ENCODE measurements at regions not wholly inside any gene's neighbourhood (a gene's known extent, or its start where the extent isn't known, plus 50 kb on each side); places are given as distances from the start of the nearest gene placed in this dataset.
A peak's percentile ranks its signal among the peaks of the same experiment; 100 is the strongest.

GRCh38 chr13:108534728-108535127, 94.7 kb upstream of the MYO16 start:
- no peak for DNase-seq

GRCh38 chr13:108549934-108550333, 79.5 kb upstream of the MYO16 start:
- DNase-seq = no peak

DNA sequence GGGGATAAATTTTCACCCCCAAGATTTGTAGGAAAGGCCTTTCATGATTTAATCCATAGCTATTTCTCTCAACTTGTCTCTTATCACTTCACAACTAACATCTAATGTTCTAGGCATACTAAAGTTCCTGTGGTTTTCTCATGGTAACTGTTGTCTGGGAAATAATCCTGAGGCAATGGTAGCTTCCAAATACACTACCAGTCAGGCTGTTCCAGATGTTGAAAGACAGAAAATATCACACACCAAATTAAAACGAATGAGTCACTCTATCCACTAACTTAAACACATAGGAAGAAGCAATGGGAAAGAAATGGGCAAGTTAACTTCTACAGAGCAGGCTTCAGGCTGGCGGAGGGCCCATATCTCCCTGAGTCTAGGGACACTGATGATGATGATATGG, 77.7 kb upstream of the MYO16 start:
- DNase-seq = no peak

GRCh38 chr13:108558489-108558888, 70.9 kb upstream of the MYO16 start:
- DNase-seq = no peak

DNA sequence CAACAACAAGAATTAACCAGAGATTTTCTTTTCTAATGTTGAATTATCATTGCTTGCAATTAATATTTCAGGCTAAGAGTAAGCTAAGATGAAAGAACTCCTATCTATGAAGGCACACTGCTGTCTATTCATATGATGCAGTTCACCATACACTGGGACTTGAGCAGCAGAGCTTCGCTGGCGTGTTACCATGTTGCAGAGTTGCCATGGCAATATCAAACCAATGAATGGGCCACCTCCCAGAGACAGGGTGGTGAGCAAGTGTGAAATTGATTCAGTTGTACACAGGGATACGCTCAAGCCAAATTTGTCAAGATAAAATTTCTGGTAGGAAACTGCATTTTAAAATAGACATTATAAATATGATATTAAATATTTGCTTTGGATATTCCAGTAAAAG, 69.3 kb upstream of the MYO16 start:
- DNase-seq = peak in 2 of 3 experiments; percentile 36 to 62

DNA sequence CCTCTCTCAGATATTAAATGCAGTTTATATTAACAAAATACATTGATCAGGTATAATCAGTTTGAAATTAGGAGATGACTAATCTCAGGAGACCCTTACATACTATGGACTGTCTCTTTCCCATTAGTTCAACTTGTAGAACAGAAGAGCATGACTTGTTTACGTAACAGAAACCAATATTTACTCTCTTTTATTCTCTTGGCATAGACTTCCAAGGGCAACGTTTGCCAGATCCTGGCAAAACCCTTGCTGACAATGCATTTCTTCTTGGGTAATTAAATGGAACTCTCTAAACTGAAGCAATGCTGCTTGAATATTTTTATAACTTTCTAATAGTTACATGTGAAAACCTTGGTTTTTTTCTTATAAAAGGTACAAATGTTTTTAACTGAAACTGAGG, 68.3 kb upstream of the MYO16 start:
- no peak for DNase-seq

GRCh38 chr13:108566413-108567170, 62.8 kb upstream of the MYO16 start:
- no peak for DNase-seq

GRCh38 chr13:108572782-108573211, 56.6 kb upstream of the MYO16 start:
- DNase-seq = no peak

DNA sequence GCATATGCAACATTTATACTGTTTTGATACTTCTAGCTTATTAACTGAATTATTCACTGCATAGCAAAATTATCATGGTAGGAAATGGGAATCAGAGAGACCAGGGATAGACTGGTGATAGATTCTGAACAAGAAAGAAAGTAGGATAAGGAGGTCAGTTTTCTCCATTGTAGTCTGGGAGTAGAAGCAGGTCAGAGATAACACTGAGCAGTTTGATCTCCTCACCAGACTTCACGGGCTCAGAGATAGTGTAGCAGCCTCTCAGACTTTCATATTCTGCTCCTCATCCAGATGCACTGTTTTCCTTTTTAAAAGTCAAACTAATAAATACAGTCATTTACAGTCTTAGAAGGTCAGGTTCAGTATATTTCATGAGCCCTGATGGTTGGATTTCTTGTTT, 56.0 kb upstream of the MYO16 start:
- DNase-seq = no peak

GRCh38 chr13:108574856-108575255, 54.6 kb upstream of the MYO16 start:
- DNase-seq = no peak

GRCh38 chr13:108575430-108575829, 54.0 kb upstream of the MYO16 start:
- no peak for DNase-seq

Data from NCI-H1417 (cell line).